HEK293T (cell line): ENCODE measurements at regions not wholly inside any gene's neighbourhood (a gene's known extent, or its start where the extent isn't known, plus 50 kb on each side); places are given as distances from the start of the nearest gene placed in this dataset.

Experiments
- CTCF ChIA-PET: fragments of 350-600 bp; formaldehyde crosslinking; extraction: SDS; loops from one replicate; lab custom pipeline; 2021; ENCODE audit warnings: antibody characterized with exemption, inconsistent platforms; lab: Yijun Ruan, JAX
- POLR2A ChIA-PET: fragments of 350-600 bp; formaldehyde crosslinking; extraction: SDS; loops from one replicate; lab custom pipeline; 2020; ENCODE audit warnings: antibody characterized with exemption, inconsistent platforms; lab: Yijun Ruan, JAX
- DNase-seq: peaks from one replicate; pipeline ENCODE4 v3.0.0; 2012; ENCODE audit warnings: mixed read lengths; ENCODE audit errors: extremely low spot score
- ARNT ChIP-seq: fragments of 450-650 bp; IDR thresholded peaks from 2 replicates; pipeline ENCODE4 v1.6.1; 2017; ENCODE audit warnings: mild to moderate bottlenecking
- BHLHE40 ChIP-seq: fragments of 450-650 bp; IDR thresholded peaks from 2 replicates; pipeline ENCODE4 v1.6.1; 2016; ENCODE audit warnings: mild to moderate bottlenecking, moderate library complexity, borderline replicate concordance
- CTBP1 ChIP-seq: fragments of 450-650 bp; IDR thresholded peaks from 2 replicates; pipeline ENCODE4 v1.6.1; 2016; ENCODE audit warnings: borderline replicate concordance
- ELF4 ChIP-seq: fragments of 450-650 bp; IDR thresholded peaks from 2 replicates; pipeline ENCODE4 v1.6.1; 2017; ENCODE audit warnings: antibody characterized with exemption
- FOXA1 ChIP-seq: fragments of 450-650 bp; IDR thresholded peaks from 2 replicates; pipeline ENCODE4 v1.6.1; 2016; ENCODE audit warnings: mild to moderate bottlenecking
- FOXK2 ChIP-seq: fragments of 450-650 bp; IDR thresholded peaks from 2 replicates; pipeline ENCODE4 v1.6.1; 2016; ENCODE audit warnings: mild to moderate bottlenecking
- FOXM1 ChIP-seq: fragments of 450-650 bp; IDR thresholded peaks from 2 replicates; pipeline ENCODE4 v1.6.1; 2017; ENCODE audit warnings: mild to moderate bottlenecking, borderline replicate concordance
- HDGF ChIP-seq: fragments of 450-650 bp; IDR thresholded peaks from 2 replicates; pipeline ENCODE4 v1.6.1; 2017; ENCODE audit warnings: antibody characterized with exemption, borderline replicate concordance
- L3MBTL2 ChIP-seq: fragments of 450-650 bp; conservative IDR thresholded peaks from 2 replicates; pipeline ENCODE4 v1.6.1; 2016; ENCODE audit warnings: mild to moderate bottlenecking
- LEF1 ChIP-seq: fragments of 450-650 bp; IDR thresholded peaks from 2 replicates; pipeline ENCODE4 v1.6.1; 2017; ENCODE audit warnings: mild to moderate bottlenecking, borderline replicate concordance
- NFRKB ChIP-seq: fragments of 450-650 bp; IDR thresholded peaks from 2 replicates; pipeline ENCODE4 v1.6.1; 2016; ENCODE audit warnings: mild to moderate bottlenecking, moderate library complexity
- SP1 ChIP-seq: fragments of 450-650 bp; IDR thresholded peaks from 2 replicates; pipeline ENCODE4 v1.6.1; 2017
- SUZ12 ChIP-seq: fragments of 450-650 bp; IDR thresholded peaks from 2 replicates; pipeline ENCODE4 v1.6.1; 2016; ENCODE audit warnings: mild to moderate bottlenecking
- TARDBP ChIP-seq: fragments of 450-650 bp; IDR thresholded peaks from 2 replicates; pipeline ENCODE4 v1.6.1; 2016
- ZNF384 ChIP-seq: fragments of 450-650 bp; IDR thresholded peaks from 2 replicates; pipeline ENCODE4 v1.6.1; 2016
- TF ChIP-seq, protein P1 (sequence below): fragments of 450-650 bp; IDR thresholded peaks from 2 replicates; pipeline ENCODE4 v1.6.1; 2016

DNA sequence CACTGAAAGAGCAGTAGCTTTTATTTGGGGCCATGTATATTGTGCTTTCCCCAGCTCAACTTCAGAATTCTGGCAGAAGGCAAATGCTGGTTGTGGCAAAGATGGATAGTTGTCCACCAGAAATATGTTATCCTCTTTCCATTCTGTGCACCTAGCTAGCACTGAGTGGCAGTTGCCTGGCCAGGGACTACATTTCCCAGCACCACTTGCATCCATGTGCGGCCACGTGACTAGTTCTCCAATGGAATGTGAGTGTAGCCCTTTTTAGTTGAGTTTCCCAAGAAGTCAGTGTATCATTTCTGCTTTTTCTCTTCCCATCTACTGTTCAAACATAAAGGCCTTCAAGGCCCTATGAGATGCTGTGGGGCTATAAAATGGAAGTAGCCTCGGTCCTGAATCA is 354.0 kb upstream of the CLINT1 start:
- ChIA-PET CTCF (interaction anchor here (0.6 kb wide), 1 partner anchor 9 kb away, joined by 3 read pairs; no protein-coding TSS in a partner anchor), POLR2A (no interaction called here)
- peak; percentile 54 for DNase-seq
- TF ChIP-seq ARNT = no peak
- no peak for TF ChIP-seq BHLHE40
- no peak for TF ChIP-seq ELF4
- TF ChIP-seq, protein P1, sequence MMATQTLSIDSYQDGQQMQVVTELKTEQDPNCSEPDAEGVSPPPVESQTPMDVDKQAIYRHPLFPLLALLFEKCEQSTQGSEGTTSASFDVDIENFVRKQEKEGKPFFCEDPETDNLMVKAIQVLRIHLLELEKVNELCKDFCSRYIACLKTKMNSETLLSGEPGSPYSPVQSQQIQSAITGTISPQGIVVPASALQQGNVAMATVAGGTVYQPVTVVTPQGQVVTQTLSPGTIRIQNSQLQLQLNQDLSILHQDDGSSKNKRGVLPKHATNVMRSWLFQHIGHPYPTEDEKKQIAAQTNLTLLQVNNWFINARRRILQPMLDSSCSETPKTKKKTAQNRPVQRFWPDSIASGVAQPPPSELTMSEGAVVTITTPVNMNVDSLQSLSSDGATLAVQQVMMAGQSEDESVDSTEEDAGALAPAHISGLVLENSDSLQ = peak; percentile 56
- TF ChIP-seq FOXA1 = no peak
- no peak for TF ChIP-seq LEF1
- TF ChIP-seq TARDBP = no peak
- TF ChIP-seq CTBP1 = no peak

DNA sequence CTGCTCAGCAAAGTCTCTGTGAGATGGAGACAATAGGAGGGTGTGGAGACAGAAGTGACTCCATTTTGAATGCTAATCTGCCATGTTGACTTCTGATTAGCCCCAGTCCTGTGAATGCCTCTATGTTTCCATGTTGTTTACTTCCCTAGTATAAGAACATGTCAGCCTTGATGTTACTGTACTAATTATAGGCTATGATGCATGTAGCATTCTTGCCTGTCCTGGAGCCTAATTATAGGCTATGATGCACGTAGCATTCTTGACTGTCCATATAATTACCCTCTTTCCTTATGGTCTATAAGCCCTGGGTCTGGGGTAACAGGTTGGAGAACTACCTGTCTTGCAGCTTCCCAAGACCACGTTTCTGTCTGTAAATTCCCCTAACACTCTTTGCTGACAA is 353.3 kb upstream of the CLINT1 start:
- no peak for DNase-seq
- ChIA-PET CTCF (no interaction called here), POLR2A (no interaction called here)
- TF ChIP-seq CTBP1 = no peak
- no peak for TF ChIP-seq ZNF384
- no peak for TF ChIP-seq HDGF
- TF ChIP-seq, protein P1 = no peak
- TF ChIP-seq BHLHE40 = no peak
- TF ChIP-seq LEF1 = no peak
- TF ChIP-seq NFRKB = no peak
- TF ChIP-seq SP1 = no peak
- no peak for TF ChIP-seq FOXM1
- no peak for TF ChIP-seq SUZ12
- TF ChIP-seq FOXK2 = no peak
- TF ChIP-seq TARDBP = no peak
- TF ChIP-seq ELF4 = no peak
- TF ChIP-seq L3MBTL2 = no peak
- TF ChIP-seq FOXA1 = no peak
- no peak for TF ChIP-seq ARNT

DNA sequence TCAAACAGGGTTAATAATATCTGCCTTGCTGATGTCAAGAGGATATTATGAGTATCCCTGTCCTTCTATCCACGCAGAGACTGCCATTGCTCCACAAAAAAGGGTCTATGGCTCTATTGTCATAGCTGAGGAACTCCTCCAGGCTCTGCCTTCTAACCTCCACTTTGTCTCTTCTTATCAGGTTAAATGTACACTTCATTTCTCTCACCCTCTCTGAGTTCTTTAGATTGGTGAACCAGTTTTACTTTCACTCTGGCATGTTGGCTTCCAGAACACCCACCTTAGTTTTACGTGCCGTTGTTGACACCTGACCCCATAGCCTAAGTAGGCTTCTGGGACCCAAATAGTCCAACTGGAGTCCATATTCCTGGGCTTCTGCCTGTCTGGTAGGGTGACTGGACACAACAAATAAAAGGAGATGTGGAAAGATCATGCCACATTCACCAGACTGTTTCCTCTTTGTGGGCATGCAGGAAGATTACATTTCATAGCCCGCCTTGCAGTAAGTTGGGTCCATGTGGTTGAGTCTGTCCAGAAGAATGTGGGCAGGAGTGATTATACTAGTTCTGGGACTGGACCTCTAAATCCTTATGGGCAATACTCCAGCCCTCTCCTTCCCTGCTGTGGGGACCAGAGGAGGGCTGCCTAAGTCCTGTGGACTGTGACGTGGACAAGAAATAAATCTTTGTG is 350.4 kb upstream of the CLINT1 start:
- ChIA-PET POLR2A (no interaction called here), CTCF (no interaction called here)
- DNase-seq = no peak
- no peak for TF ChIP-seq ARNT
- TF ChIP-seq ELF4 = no peak
- no peak for TF ChIP-seq ZNF384

GRCh38 chr5:158207733-158208132 is 348.8 kb upstream of the CLINT1 start:
- ChIA-PET CTCF (no interaction called here), POLR2A (no interaction called here)
- TF ChIP-seq CTBP1 (no peak), LEF1 (no peak), FOXA1 (no peak), ARNT (no peak), SUZ12 (no peak), ELF4 (no peak), SP1 (no peak), NFRKB (no peak)
- no peak for DNase-seq

DNA sequence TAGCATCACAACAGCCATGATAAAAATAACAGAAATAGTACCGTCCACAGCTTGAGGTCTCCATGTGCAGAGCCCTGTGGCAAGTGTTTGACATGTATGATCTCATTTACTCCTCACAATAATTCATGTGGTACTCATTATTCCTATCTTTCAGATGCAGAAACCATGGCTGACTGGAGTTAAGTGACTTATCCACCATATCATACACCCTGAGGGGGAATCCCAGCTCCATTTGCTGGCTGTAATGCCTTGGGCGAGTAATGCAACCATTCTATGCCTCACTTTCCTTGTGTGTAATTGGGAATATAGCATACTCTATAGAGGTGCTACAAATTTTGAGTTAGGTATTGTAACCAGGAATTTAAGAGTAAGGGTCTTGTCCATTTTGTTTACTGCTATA is 347.0 kb upstream of the CLINT1 start:
- no peak for DNase-seq
- TF ChIP-seq FOXK2 = no peak
- no peak for TF ChIP-seq TARDBP
- TF ChIP-seq ELF4 = no peak
- TF ChIP-seq CTBP1 = no peak
- TF ChIP-seq ARNT = no peak
- POLR2A ChIA-PET = no interaction called here
- CTCF ChIA-PET = no interaction called here

DNA sequence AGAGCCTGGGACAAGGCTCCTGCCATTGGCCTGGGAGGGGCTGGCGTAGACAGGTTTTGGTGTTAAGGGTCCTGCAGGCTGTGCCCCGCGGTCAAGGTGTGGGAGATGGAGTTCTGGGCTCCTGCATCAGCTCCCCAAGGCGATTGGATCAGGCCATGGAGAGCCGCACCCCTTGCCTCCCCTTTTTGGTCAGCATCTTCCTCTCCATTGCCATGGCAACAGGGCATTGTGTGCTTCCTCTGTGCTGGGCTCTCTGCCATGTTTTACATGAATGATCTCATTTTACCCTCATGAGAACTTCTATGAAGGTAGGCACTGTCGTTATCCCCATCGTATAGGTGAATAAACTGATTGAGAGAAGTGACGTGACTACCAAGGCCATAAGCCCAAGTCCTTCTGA is 344.3 kb upstream of the CLINT1 start:
- DNase-seq = no peak
- ChIA-PET CTCF (no interaction called here), POLR2A (no interaction called here)
- TF ChIP-seq FOXA1 (no peak), SUZ12 (no peak), NFRKB (no peak), ELF4 (no peak), ZNF384 (no peak), L3MBTL2 (no peak), HDGF (no peak), TARDBP (no peak), BHLHE40 (no peak), LEF1 (no peak), FOXM1 (no peak), ARNT (no peak), FOXK2 (no peak), SP1 (no peak), CTBP1 (no peak)
- TF ChIP-seq, protein P1 = no peak
